Testis (tissue), 2 donors: ENCODE measurements at regions not wholly inside any gene's neighbourhood (a gene's known extent, or its start where the extent isn't known, plus 50 kb on each side); places are given as distances from the start of the nearest gene placed in this dataset.

ENCODE experiments used
- DNase-seq: peaks from one replicate; pipeline ENCODE4 v3.0.0-alpha.2; 2019
- H3K27ac ChIP-seq, 2 donors: fragments of 200-600 bp; sonication (generic); one replicate each; pipeline ENCODE4 v1.5.1; 2019
- H3K27me3 ChIP-seq: fragments of 200-600 bp; sonication (generic); one replicate; pipeline ENCODE4 v1.5.1; 2019
- H3K36me3 ChIP-seq: fragments of 200-600 bp; sonication (generic); one replicate; pipeline ENCODE4 v1.5.1; 2017; ENCODE audit warnings: low read depth; ENCODE audit errors: missing control alignments
- H3K4me1 ChIP-seq: fragments of 200-600 bp; sonication (generic); one replicate; pipeline ENCODE4 v1.5.1; 2019
- H3K4me3 ChIP-seq, 2 donors: fragments of 200-600 bp; sonication (generic); one replicate each; pipeline ENCODE4 v1.5.1; 2017 to 2019
- H3K9me3 ChIP-seq: fragments of 200-600 bp; sonication (generic); one replicate; pipeline ENCODE4 v1.5.1; 2017
- CTCF ChIP-seq, 3 experiments: fragments of 450-650 bp in 2 of 3; fragments of 200-600 bp in 1 of 3; sonication (generic) in 1 of 3; IDR thresholded peaks; one replicate each; pipeline ENCODE4 v1.5.1; 2016 to 2019; ENCODE audit warnings: antibody characterized with exemption in 3 of 3, mild to moderate bottlenecking in 2 of 3, moderate library complexity in 1 of 3
- POLR2A ChIP-seq: fragments of 450-650 bp; IDR thresholded peaks from one replicate; pipeline ENCODE4 v1.6.1; 2017; ENCODE audit warnings: antibody characterized with exemption, mild to moderate bottlenecking, moderate library complexity
- WGBS, 2 donors: methylation state at CpG; one replicate each; pipeline ENCODE4 v1.1.5; 2018; 5-methylcytosine and 5-hydroxymethylcytosine counted together
- intact Hi-C: fragments of 100-400 bp; cut with DNase I; formaldehyde crosslinking; loops from one replicate; pipeline ENCODE4 v1.15.1; 2023; ENCODE audit warnings: low total_unique reads

GRCh38 chr17:71461498-71462169, 659.2 kb upstream of the SOX9 start:
- no peak for DNase-seq
- H3K4me1 ChIP-seq: no peaks in the 10 kb centered on the region
- no peak for TF ChIP-seq POLR2A
- TF ChIP-seq CTCF (IDR thresholded peaks at IDR 0.05): no peak
- intact Hi-C loops: no loop called here
- H3K9me3 ChIP-seq: no peaks in the 10 kb centered on the region
- no peaks in the 10 kb centered on the region for H3K36me3 ChIP-seq
- H3K27me3 ChIP-seq: no peaks in the 10 kb centered on the region
- WGBS, 2 donors: 89 to 91% methylated on average over 5 of the region's 5 CpGs
- no peak overlapping the region for H3K4me3 ChIP-seq
- no peak overlapping the region for H3K27ac ChIP-seq

DNA sequence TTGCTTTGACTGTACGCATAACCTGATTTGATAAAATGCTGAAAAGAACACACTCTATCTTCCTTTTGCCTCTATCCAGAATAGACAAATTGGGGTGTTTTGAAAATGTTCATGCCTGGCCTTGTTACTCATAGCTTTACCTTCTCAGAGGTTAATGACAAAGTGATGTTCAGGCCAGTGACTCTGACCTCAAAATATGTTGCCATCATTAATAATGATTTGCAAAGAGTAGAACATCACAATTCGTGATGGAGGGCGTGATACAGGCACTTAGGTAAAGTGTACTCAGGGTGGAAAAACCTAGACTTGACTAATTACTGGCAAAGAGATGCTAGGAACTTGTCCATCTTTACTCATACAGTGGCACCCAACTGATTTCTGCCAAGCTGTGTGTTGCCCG, 656.6 kb upstream of the SOX9 start:
- intact Hi-C loops: no loop called here
- Histone ChIP-seq H3K4me1 (no peaks in the 10 kb centered on the region), H3K36me3 (no peaks in the 10 kb centered on the region), H3K4me3 (no peak overlapping the region), H3K9me3 (no peaks in the 10 kb centered on the region), H3K27ac (no peak overlapping the region), H3K27me3 (no peaks in the 10 kb centered on the region)
- 90 to 94% methylated on average over 4 of the region's 4 CpGs for WGBS, 2 donors
- DNase-seq: no peak
- TF ChIP-seq POLR2A: no peak
- no peak for TF ChIP-seq CTCF (IDR thresholded peaks at IDR 0.05)

GRCh38 chr17:71464751-71465150, 656.1 kb upstream of the SOX9 start:
- DNase-seq: no peak
- intact Hi-C loops: no loop called here

GRCh38 chr17:71467719-71468118, 653.1 kb upstream of the SOX9 start:
- no peak overlapping the region for H3K4me3 ChIP-seq
- intact Hi-C loops: no loop called here
- no peak overlapping the region for H3K27ac ChIP-seq
- H3K27me3 ChIP-seq: no peaks in the 10 kb centered on the region
- 88 to 89% methylated on average over 2 of the region's 2 CpGs for WGBS, 2 donors
- H3K9me3 ChIP-seq: no peaks in the 10 kb centered on the region
- no peak for DNase-seq
- TF ChIP-seq CTCF (IDR thresholded peaks at IDR 0.05): no peak
- TF ChIP-seq POLR2A: no peak
- peaks cover 7% of the 10 kb centered on the region for H3K4me1 ChIP-seq
- H3K36me3 ChIP-seq: no peaks in the 10 kb centered on the region

More at GRCh38 chr17:71464751-71465150, 656.1 kb upstream of the SOX9 start:
- no peaks in the 10 kb centered on the region for H3K4me1 ChIP-seq
- H3K27me3 ChIP-seq: no peaks in the 10 kb centered on the region
- no peak overlapping the region for H3K4me3 ChIP-seq
- no peak overlapping the region for H3K27ac ChIP-seq
- 80 to 85% methylated on average over 5 of the region's 5 CpGs for WGBS, 2 donors
- H3K9me3 ChIP-seq: no peaks in the 10 kb centered on the region
- TF ChIP-seq POLR2A: no peak
- TF ChIP-seq CTCF (IDR thresholded peaks at IDR 0.05): no peak
- H3K36me3 ChIP-seq: no peaks in the 10 kb centered on the region

- intact Hi-C loops: loop anchor here (10.0 kb wide), 1 partner anchor 645 kb away; no protein-coding TSS in a partner anchor
- TF ChIP-seq POLR2A (no peak), CTCF (IDR thresholded peaks at IDR 0.05) (no peak)
Measured at GRCh38 chr17:71470062-71470461, 650.8 kb upstream of the SOX9 start.

More at GRCh38 chr17:71470062-71470461, 650.8 kb upstream of the SOX9 start:
- WGBS, 2 donors: 61 to 65% methylated on average over 3 of the region's 3 CpGs
- peaks cover 13% of the 10 kb centered on the region for H3K4me1 ChIP-seq
- H3K27me3 ChIP-seq: no peaks in the 10 kb centered on the region
- H3K36me3 ChIP-seq: no peaks in the 10 kb centered on the region
- H3K27ac ChIP-seq: no peak overlapping the region
- H3K4me3 ChIP-seq: no peak overlapping the region
- H3K9me3 ChIP-seq: no peaks in the 10 kb centered on the region
- DNase-seq: no peak
